ENCODE measurements at regions not wholly inside any gene's neighbourhood (a gene's known extent, or its start where the extent isn't known, plus 50 kb on each side); places are given as distances from the start of the nearest gene placed in this dataset.

DNA sequence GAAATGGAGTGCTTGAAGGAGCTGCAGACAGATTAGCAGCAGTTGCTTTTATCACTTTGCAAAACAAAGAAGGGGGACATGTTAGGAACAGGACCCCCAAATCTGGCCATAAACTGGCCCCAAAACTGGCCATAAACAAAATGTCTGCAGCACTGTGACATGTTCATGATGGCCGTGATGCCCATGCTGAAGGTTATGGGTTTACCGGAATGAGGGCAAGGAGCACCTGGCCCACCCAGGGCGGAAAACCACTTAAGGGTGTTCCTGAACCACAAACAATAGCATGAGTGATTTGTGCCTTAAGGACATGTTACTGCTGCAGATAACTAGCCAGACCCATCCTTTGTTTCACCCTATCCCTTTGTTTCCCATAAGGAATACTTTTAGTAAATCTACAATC lies 79.6 kb upstream of the GC start:
- intact Hi-C loops (cut with micrococcal nuclease; ENCODE audit: unreplicated experiment), result no loop called here
- no peak for DNase-seq (ENCODE audit: low spot score)
- CTCF ChIA-PET, result no interaction called here
- TF ChIP-seq, protein P1, sequence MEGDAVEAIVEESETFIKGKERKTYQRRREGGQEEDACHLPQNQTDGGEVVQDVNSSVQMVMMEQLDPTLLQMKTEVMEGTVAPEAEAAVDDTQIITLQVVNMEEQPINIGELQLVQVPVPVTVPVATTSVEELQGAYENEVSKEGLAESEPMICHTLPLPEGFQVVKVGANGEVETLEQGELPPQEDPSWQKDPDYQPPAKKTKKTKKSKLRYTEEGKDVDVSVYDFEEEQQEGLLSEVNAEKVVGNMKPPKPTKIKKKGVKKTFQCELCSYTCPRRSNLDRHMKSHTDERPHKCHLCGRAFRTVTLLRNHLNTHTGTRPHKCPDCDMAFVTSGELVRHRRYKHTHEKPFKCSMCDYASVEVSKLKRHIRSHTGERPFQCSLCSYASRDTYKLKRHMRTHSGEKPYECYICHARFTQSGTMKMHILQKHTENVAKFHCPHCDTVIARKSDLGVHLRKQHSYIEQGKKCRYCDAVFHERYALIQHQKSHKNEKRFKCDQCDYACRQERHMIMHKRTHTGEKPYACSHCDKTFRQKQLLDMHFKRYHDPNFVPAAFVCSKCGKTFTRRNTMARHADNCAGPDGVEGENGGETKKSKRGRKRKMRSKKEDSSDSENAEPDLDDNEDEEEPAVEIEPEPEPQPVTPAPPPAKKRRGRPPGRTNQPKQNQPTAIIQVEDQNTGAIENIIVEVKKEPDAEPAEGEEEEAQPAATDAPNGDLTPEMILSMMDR (conservative IDR thresholded peaks at IDR 0.05; ENCODE audit: low read depth, low read length), result no peak
- Histone ChIP-seq H3K9me3 (ENCODE audit: low read depth, low read length, poor library complexity, severe bottlenecking) (peaks cover 6% of the 10 kb centered on the region), H3K4me1 (ENCODE audit: insufficient read depth, low read length, poor library complexity, severe bottlenecking) (no peaks in the 10 kb centered on the region), H3K36me3 (ENCODE audit: insufficient read depth, low read length, poor library complexity, severe bottlenecking) (no peaks in the 10 kb centered on the region), H3K27me3 (replicated peaks; ENCODE audit: insufficient read depth, low read depth, low read length, poor library complexity) (no peaks in the 10 kb centered on the region), H3K4me3 (ENCODE audit: low read depth, low read length, poor library complexity, severe bottlenecking) (no peak overlapping the region), H3K27ac (ENCODE audit: low read depth, low read length, poor library complexity, severe bottlenecking) (no peak overlapping the region)
- POLR2A ChIA-PET (ENCODE audit: low non-redundant PET), result no interaction called here
- no TSS peak for BruUV-seq (replicated peaks)

DNA sequence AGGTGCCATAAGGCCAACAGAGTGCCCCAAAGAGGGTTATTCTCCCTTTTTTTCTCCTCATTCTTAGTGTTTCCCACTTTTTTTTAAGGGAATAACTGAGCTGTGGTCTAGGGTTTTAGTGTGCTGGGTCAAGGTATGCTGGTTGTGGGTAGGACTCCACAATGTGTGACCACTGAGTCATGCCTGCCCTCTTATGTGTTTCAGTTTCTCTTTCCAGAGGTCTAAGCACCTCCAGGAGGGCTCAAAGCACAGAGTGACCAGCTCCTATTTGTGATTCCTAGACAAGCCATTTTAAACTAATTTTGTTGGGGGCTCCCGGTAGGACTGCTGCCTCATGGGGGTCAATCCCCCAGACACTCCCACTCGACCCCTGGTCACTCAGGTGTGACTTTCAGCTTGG lies 80.5 kb upstream of the GC start:
- CTCF ChIA-PET, result no interaction called here
- BruUV-seq (replicated peaks), result no TSS peak
- peaks cover 5% of the 10 kb centered on the region for H3K9me3 ChIP-seq (ENCODE audit: low read depth, low read length, poor library complexity, severe bottlenecking)
- H3K4me1 ChIP-seq (ENCODE audit: insufficient read depth, low read length, poor library complexity, severe bottlenecking), result no peaks in the 10 kb centered on the region
- no peak for DNase-seq (ENCODE audit: low spot score)
- TF ChIP-seq EZH2 (IDR thresholded peaks at IDR 0.05; ENCODE audit: borderline replicate concordance, low read depth, low read length, poor library complexity, severe bottlenecking), result no peak
- TF ChIP-seq, protein P1 (conservative IDR thresholded peaks at IDR 0.05; ENCODE audit: low read depth, low read length), result no peak
- no peak overlapping the region for H3K27ac ChIP-seq (ENCODE audit: low read depth, low read length, poor library complexity, severe bottlenecking)
- no peak overlapping the region for H3K4me3 ChIP-seq (ENCODE audit: low read depth, low read length, poor library complexity, severe bottlenecking)
- H3K27me3 ChIP-seq (replicated peaks; ENCODE audit: insufficient read depth, low read depth, low read length, poor library complexity), result no peaks in the 10 kb centered on the region
- POLR2A ChIA-PET (ENCODE audit: low non-redundant PET), result no interaction called here
- no peaks in the 10 kb centered on the region for H3K36me3 ChIP-seq (ENCODE audit: insufficient read depth, low read length, poor library complexity, severe bottlenecking)
- intact Hi-C loops (cut with micrococcal nuclease; ENCODE audit: unreplicated experiment), result no loop called here

- no peaks in the 10 kb centered on the region for H3K4me1 ChIP-seq (ENCODE audit: insufficient read depth, low read length, poor library complexity, severe bottlenecking)
- no peaks in the 10 kb centered on the region for H3K9me3 ChIP-seq (ENCODE audit: low read depth, low read length, poor library complexity, severe bottlenecking)
- no peaks in the 10 kb centered on the region for H3K36me3 ChIP-seq (ENCODE audit: insufficient read depth, low read length, poor library complexity, severe bottlenecking)
- TF ChIP-seq, protein P1 (conservative IDR thresholded peaks at IDR 0.05; ENCODE audit: low read depth, low read length), result no peak
- no peak for TF ChIP-seq EZH2 (IDR thresholded peaks at IDR 0.05; ENCODE audit: borderline replicate concordance, low read depth, low read length, poor library complexity, severe bottlenecking)
- CTCF ChIA-PET, result no interaction called here
- H3K27me3 ChIP-seq (replicated peaks; ENCODE audit: insufficient read depth, low read depth, low read length, poor library complexity), result no peaks in the 10 kb centered on the region
- no TSS peak for BruUV-seq (replicated peaks)
- no peak for DNase-seq (ENCODE audit: low spot score)
- POLR2A ChIA-PET (ENCODE audit: low non-redundant PET), result no interaction called here
- no peak overlapping the region for H3K27ac ChIP-seq (ENCODE audit: low read depth, low read length, poor library complexity, severe bottlenecking)
- intact Hi-C loops (cut with micrococcal nuclease; ENCODE audit: unreplicated experiment), result no loop called here
- H3K4me3 ChIP-seq (ENCODE audit: low read depth, low read length, poor library complexity, severe bottlenecking), result no peak overlapping the region
Observed at GRCh38 chr4:71866212-71866885, 82.5 kb upstream of the GC start.

Measured in A673 (cell line).